Ishikawa (cell line): ENCODE measurements at regions not wholly inside any gene's neighbourhood (a gene's known extent, or its start where the extent isn't known, plus 50 kb on each side); places are given as distances from the start of the nearest gene placed in this dataset.

Experiments used
- CEBPB ChIP-seq: IDR thresholded peaks from 2 replicates; pipeline ENCODE4 v1.6.1; 2012
- CREB1 ChIP-seq: IDR thresholded peaks from 2 replicates; pipeline ENCODE4 v1.6.1; 2012; ENCODE audit warnings: low read depth
- EGR1 ChIP-seq: IDR thresholded peaks from 2 replicates; pipeline ENCODE4 v1.6.1; 2012
- RAD21 ChIP-seq: IDR thresholded peaks from 2 replicates; pipeline ENCODE4 v1.6.1; 2012; ENCODE audit warnings: low read depth
- TAF1 ChIP-seq: IDR thresholded peaks from 2 replicates; pipeline ENCODE4 v1.6.1; 2012; ENCODE audit warnings: low read depth, mild to moderate bottlenecking
- TEAD4 ChIP-seq: IDR thresholded peaks from 2 replicates; pipeline ENCODE4 v1.6.1; 2012
- YY1 ChIP-seq: IDR thresholded peaks from 2 replicates; pipeline ENCODE4 v1.6.1; 2012; ENCODE audit warnings: low read depth
- TF ChIP-seq, protein P1 (sequence below): IDR thresholded peaks from 2 replicates; pipeline ENCODE4 v1.6.1; 2012; ENCODE audit warnings: low read depth, mild to moderate bottlenecking
- TF ChIP-seq, protein P2 (sequence below): IDR thresholded peaks from 2 replicates; pipeline ENCODE4 v1.6.1; 2012
- TF ChIP-seq, protein P3 (sequence below): IDR thresholded peaks from 2 replicates; pipeline ENCODE4 v1.6.1; 2012

DNA sequence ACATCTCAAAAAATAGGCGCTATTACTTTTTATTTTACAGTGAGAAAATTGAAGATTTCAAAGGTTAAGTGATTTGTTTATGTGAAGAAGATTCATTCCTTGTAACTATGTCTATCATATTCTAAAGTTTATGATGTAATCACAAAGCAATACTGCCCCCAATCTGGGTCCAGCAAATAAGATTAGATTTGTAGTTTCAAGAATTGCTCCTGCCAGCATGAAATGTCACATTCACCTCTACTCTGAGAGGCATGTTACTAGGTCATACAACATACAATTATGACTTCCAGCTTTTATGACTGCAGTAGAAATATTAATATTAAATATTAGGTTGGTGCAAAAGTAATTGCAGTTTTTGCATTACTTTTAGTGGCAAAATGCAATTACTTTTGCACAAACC lies 976.2 kb downstream of the FSTL5 start:
- TF ChIP-seq TEAD4 (no peak), CREB1 (no peak), CEBPB (no peak), YY1 (no peak), RAD21 (no peak), EGR1 (no peak), TAF1 (no peak)
- TF ChIP-seq, protein P1, sequence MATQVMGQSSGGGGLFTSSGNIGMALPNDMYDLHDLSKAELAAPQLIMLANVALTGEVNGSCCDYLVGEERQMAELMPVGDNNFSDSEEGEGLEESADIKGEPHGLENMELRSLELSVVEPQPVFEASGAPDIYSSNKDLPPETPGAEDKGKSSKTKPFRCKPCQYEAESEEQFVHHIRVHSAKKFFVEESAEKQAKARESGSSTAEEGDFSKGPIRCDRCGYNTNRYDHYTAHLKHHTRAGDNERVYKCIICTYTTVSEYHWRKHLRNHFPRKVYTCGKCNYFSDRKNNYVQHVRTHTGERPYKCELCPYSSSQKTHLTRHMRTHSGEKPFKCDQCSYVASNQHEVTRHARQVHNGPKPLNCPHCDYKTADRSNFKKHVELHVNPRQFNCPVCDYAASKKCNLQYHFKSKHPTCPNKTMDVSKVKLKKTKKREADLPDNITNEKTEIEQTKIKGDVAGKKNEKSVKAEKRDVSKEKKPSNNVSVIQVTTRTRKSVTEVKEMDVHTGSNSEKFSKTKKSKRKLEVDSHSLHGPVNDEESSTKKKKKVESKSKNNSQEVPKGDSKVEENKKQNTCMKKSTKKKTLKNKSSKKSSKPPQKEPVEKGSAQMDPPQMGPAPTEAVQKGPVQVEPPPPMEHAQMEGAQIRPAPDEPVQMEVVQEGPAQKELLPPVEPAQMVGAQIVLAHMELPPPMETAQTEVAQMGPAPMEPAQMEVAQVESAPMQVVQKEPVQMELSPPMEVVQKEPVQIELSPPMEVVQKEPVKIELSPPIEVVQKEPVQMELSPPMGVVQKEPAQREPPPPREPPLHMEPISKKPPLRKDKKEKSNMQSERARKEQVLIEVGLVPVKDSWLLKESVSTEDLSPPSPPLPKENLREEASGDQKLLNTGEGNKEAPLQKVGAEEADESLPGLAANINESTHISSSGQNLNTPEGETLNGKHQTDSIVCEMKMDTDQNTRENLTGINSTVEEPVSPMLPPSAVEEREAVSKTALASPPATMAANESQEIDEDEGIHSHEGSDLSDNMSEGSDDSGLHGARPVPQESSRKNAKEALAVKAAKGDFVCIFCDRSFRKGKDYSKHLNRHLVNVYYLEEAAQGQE = no peak
- TF ChIP-seq, protein P2, sequence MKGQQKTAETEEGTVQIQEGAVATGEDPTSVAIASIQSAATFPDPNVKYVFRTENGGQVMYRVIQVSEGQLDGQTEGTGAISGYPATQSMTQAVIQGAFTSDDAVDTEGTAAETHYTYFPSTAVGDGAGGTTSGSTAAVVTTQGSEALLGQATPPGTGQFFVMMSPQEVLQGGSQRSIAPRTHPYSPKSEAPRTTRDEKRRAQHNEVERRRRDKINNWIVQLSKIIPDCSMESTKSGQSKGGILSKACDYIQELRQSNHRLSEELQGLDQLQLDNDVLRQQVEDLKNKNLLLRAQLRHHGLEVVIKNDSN = no peak
- TF ChIP-seq, protein P3, sequence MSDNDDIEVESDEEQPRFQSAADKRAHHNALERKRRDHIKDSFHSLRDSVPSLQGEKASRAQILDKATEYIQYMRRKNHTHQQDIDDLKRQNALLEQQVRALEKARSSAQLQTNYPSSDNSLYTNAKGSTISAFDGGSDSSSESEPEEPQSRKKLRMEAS = no peak
